Activated CD8-positive, alpha-beta memory T cell treated with anti-CD3 and anti-CD28 coated beads for 1 hour (primary cell): ENCODE measurements at regions not wholly inside any gene's neighbourhood (a gene's known extent, or its start where the extent isn't known, plus 50 kb on each side); places are given as distances from the start of the nearest gene placed in this dataset.

Experiments
- DNase-seq, 2 donors: peaks; one replicate each; pipeline ENCODE4 v3.0.0-alpha.2; 2020; ENCODE audit warnings: low read depth in 1 of 2; ENCODE audit errors: extremely low read depth in 1 of 2

- no peak for DNase-seq
These were observed 877.8 kb downstream of the TUSC7 start for GRCh38 chr3:117587416-117587815.

DNA sequence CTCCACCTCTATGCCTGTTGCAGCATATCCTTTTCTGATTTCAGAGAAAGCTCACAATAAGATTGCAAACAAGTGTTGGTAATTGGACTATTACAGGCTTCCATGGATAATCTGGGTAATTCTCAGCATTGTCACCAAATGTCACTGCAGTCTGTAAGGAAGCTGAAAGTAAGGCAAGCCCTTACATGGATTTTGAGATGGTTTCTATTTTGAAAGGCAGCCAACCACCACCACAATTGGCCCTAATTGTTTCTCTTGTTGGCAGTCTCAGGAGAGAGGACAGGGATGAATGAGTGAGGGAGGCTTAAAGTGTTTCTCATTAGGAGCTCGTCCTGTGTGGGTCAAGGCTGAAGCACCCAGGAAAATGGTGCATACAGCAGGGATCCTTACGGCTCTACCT is 879.9 kb downstream of the TUSC7 start:
- no peak for DNase-seq

GRCh38 chr3:117595615-117596014 is 886.0 kb downstream of the TUSC7 start:
- DNase-seq: no peak

- DNase-seq: no peak
These were observed 886.9 kb downstream of the TUSC7 start for GRCh38 chr3:117596503-117596902.

DNA sequence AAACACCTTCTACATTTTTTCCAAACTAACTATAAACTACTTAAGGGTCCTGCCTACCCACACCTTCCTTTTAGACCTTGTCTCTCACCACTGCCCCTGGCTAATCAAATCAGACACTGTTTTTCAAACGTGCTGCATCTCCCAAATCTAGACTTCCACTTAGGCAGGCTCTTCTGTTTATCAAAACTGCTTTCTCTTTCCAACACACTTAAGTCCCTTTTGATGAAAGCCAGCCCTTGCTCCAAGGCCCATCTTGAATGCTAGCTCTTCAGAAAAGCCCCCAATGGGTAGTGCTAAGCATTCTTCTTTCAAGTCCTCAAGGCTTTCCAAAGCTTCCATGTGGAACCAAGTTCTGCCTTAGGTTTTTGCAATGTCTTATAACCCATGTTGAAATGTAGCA is 888.3 kb downstream of the TUSC7 start:
- no peak for DNase-seq

GRCh38 chr3:117600112-117600511 is 890.5 kb downstream of the TUSC7 start:
- DNase-seq: no peak

- no peak for DNase-seq
These were observed 891.1 kb downstream of the TUSC7 start for GRCh38 chr3:117600666-117601065.

DNA sequence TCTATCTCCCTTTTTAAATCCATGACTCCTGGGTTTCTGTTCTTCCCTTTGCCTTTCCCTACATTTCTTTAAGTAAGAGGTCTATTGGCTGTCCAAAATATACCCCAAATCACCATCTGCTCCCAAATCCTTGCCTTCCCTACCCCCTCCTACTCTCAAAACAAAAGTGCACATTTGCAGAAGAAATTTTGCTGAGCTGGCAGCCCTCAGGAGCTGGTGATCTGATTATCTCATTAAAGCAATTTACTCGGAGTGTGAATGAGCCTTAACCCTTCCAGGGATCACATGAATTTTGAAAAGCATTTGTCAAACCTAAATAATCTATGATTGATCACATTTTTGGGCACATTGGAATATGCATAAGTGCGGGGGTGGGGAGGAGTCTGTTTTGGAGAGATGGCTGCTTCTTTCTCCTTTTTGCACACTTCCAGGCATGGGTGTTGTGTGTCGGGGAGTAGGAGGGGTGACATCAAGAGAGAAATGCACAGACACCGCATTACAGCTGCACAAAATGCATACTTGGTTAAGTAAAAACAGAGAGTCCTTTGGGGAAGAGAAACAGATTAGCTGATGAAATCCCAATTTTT is 892.6 kb downstream of the TUSC7 start:
- no peak for DNase-seq

DNA sequence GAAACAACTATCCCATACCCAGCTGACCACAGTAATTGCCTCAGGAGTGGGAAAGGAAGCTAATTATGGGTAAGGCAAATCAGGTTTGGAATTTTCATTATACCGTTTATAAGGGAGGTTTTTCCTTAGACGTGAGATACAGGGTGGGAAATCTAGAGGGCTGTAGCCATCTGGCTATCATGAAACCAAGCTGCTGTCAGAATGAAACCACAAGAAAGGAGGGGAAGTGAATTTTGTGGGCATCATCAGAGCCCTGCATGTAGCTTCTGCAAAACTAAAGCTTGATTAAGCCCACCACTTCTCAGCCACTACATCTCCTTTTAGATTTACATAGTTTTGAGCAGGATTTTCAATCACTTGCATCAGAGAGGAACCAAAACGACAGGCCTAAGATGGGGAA is 893.5 kb downstream of the TUSC7 start:
- DNase-seq: no peak

DNA sequence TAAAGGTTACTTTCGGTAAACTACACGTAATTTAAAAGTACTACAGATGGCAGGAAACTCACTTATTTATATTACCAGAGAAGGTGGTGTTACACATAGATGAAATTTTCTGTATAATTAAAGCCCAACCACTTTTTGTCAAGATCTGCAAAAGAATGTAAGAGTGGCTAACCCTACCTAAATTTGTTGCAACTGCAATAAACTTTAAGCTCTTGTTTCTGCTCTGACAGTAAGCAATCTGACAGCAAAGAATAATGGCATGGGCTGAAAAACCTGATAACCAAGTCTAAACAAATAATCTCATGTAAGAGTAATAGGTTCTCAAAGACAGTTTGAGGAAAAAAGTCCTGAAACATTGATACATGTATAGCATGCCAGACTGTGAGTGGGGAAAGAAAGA is 897.3 kb downstream of the TUSC7 start:
- no peak for DNase-seq

GRCh38 chr3:117609330-117609729 is 899.8 kb downstream of the TUSC7 start:
- no peak for DNase-seq

DNA sequence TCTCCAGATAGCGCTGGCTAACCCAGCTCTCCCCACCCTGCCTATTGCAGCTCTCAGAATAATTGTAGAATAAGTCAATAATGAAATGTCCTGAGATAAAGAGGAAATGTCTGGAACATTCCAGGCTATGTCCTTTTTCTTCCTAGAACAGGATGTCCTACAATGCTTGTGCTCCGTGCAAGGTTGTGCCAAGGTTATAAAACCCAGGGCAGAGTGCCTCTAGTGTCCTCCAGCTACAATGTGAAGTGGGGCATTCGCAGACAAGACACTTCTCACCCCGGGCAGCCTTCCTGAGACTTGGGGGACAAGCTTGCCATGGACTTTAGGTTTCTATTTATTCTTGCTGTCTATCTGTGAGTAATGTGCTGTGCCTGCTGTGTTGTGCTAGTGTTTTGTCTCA is 900.6 kb downstream of the TUSC7 start:
- DNase-seq: no peak

DNA sequence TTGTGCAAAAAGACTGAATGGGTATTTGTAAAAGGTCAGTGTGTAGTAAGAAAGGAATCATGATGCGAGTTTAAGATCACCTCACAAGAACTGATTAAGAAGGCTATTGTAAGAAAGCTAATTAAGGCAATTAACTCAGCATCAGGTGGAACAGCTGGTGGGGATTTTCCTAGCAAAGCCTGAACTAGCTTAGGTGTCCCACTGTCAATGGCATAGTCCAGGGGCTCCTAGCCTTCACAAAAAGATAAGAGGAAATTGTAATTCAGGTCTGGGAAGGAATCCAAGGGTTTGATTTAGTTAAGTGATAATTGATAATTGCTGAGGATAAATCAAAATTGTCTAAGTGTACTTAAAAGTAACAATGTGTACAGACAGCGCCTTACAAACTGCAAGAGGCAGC is 901.6 kb downstream of the TUSC7 start:
- no peak for DNase-seq

DNA sequence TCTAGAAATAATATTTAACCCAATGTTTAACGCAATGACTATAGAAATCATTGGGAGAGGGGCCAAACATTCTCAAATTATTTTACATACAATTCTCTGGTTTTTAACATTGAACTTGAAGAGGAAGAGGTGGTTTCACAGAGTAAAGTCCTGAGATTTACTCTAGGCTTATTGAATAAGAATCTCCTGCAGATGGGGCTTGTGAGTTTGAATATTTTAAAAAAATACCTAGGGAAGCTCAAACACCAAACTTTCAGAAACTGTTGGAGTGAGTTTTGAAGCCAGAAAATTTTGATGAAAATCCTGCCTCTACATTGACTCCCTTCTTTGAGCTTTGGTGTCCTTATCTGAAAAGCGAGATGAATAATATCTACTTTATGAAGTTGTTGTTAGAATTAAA is 906.6 kb downstream of the TUSC7 start:
- no peak for DNase-seq

GRCh38 chr3:117617906-117618305 is 908.3 kb downstream of the TUSC7 start:
- DNase-seq: no peak

- no peak for DNase-seq
These were observed 908.9 kb downstream of the TUSC7 start for GRCh38 chr3:117618462-117618861.

DNA sequence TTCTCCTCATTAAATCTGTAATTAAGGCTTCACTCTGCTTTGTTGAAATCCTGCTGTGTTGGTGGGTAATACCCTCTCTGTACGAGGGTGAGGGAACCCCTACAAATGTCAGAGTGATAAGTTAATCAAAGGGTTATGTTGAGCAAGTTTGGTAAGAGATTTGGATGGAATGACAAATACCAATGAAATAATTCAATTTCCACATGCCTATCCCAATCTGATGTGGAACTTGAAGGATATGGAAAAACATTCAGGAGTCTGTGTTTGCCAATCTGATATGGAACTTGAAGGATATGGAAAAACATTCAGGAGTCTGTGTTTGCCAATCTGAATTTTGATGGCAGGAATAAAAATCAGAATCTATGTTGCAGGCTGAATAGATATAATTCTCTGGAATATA is 910.2 kb downstream of the TUSC7 start:
- no peak for DNase-seq

DNA sequence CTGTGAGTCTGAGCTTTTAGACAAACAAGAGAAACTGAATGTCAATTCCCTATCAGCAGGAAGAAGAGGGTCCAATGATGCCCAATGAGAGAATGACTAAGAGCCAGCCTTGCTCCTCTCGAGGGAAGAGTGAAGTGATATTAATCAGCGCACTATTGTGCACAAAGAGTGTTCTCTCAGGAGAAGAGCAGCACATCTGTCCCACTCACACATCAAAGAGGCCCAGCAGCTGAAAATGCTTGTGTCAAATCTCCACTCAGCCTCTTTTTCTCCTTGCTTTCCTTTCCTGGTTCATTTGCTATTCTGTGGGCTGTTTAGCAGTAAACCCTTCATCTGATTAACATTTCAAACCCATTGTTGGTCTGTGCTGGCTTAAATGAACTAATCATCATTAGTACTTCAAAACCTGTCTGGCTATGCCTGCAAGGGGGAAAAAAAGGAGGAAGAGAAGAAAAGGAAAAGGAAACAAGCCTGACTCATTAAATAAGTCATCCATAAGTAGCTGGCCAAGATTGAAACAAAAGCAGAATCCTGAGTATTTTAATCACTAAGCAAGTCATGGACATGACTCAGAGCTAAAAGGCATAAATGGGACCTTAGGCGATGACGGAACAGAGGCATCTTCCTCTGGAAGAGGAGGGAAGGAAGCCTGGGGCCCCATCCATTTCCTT is 912.7 kb downstream of the TUSC7 start:
- no peak for DNase-seq

- no peak for DNase-seq
These were observed 914.8 kb downstream of the TUSC7 start for GRCh38 chr3:117624424-117624823.

DNA sequence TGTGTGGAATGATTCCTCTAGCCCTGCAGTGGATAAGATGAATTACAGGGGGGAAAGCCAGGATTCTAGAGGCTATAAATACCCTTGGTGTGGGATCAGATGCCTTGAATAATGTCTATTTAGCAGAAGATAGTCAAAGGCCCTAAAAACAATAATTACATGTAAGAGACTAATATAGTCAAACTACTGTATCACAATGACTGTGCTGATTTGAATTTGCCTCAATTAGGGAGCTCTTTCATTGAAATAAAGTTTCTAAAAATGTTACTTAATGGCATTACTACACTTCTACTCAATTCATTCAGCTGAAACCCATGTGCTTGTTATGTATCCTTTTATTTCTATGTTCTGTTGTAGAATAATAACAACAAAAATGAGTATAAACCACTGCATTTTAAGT is 915.6 kb downstream of the TUSC7 start:
- DNase-seq: no peak

- no peak for DNase-seq
These were observed 917.0 kb downstream of the TUSC7 start for GRCh38 chr3:117626577-117626976.

- DNase-seq: no peak
These were observed 919.3 kb downstream of the TUSC7 start for GRCh38 chr3:117628823-117629291.

DNA sequence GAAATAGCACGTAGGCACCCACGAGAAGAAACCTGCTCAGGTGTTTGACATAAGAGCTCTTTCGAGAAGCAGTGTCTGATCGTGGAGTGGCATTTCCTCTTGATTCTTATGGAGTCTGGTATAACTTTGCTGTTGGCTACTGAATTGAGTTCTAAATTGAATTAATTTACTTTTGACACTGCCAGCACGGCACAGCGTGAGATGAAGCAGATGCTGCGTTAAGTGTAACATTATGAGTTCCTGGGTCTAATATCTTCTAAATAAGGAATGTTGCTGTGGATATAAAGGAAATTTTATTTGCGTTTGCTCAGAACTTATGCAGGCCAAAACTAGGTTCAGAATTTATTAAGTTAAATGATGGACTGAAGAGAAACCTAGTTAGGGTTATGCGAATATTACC is 919.9 kb downstream of the TUSC7 start:
- no peak for DNase-seq
